CD8-positive, alpha-beta memory T cell (primary cell): ENCODE measurements at regions not wholly inside any gene's neighbourhood (a gene's known extent, or its start where the extent isn't known, plus 50 kb on each side); places are given as distances from the start of the nearest gene placed in this dataset.

Experiments
- CTCF ChIA-PET: fragments of 350-600 bp; sonication (Branson Sonifier 250); formaldehyde crosslinking; loops from one replicate; lab custom pipeline; 2021; ENCODE audit warnings: antibody characterized with exemption; lab: Charles Lee
- POLR2A ChIA-PET: fragments of 350-600 bp; sonication (Branson Sonifier 250); formaldehyde crosslinking; loops from one replicate; lab custom pipeline; 2021; ENCODE audit warnings: antibody characterized with exemption; lab: Charles Lee
- DNase-seq, 5 donors: peaks; one replicate each; pipeline versions ENCODE4 v3.0.0 to v3.0.0-alpha.2; 2020 to 2022; ENCODE audit warnings: mixed read lengths in 1 of 5
- H3K27ac ChIP-seq: one replicate; pipeline ENCODE4 v1.7.0; 2013; ENCODE audit warnings: low read depth, mild to moderate bottlenecking, low read length, moderate library complexity
- H3K27me3 ChIP-seq: 2 replicates; pipeline ENCODE4 v1.7.0; 2013; ENCODE audit warnings: low read length, mild to moderate bottlenecking; ENCODE audit not compliant: insufficient read depth, poor library complexity, severe bottlenecking
- H3K36me3 ChIP-seq: 2 replicates; pipeline ENCODE4 v1.7.0; 2013; ENCODE audit warnings: mild to moderate bottlenecking, low read length, moderate library complexity; ENCODE audit not compliant: insufficient read depth
- H3K4me1 ChIP-seq: 2 replicates; pipeline ENCODE4 v1.7.0; 2013; ENCODE audit warnings: mild to moderate bottlenecking, low read length, moderate library complexity; ENCODE audit not compliant: insufficient read depth
- H3K4me3 ChIP-seq: 2 replicates; pipeline ENCODE4 v1.7.0; 2013; ENCODE audit warnings: mild to moderate bottlenecking, low read length
- H3K9me3 ChIP-seq: 2 replicates; pipeline ENCODE4 v1.7.0; 2013; ENCODE audit warnings: mild to moderate bottlenecking, low read length
- H3K27ac Mint-ChIP-seq, 8 donors: one replicate each; pipeline ENCODE4 v1.8.0; 2020 to 2021; ENCODE audit warnings: mixed read lengths in 8 of 8, mild to moderate bottlenecking in 6 of 8, inconsistent platforms in 3 of 8, moderate library complexity in 3 of 8
- H3K27me3 Mint-ChIP-seq, 2 donors: one replicate each; pipeline ENCODE4 v1.8.0; 2020 to 2021; ENCODE audit warnings: mixed read lengths in 2 of 2, mild to moderate bottlenecking in 1 of 2, moderate library complexity in 1 of 2
- H3K36me3 Mint-ChIP-seq, 3 donors: one replicate each; pipeline ENCODE4 v1.8.0; 2020 to 2021; ENCODE audit warnings: mixed read lengths in 3 of 3, inconsistent platforms in 1 of 3, mild to moderate bottlenecking in 1 of 3
- H3K4me1 Mint-ChIP-seq, 3 donors: one replicate each; pipeline ENCODE4 v1.8.0; 2020 to 2021; ENCODE audit warnings: mixed read lengths in 3 of 3, inconsistent platforms in 1 of 3, mild to moderate bottlenecking in 1 of 3
- H3K4me3 Mint-ChIP-seq, 7 donors: one replicate each; pipeline ENCODE4 v1.8.0; 2020 to 2021; ENCODE audit warnings: mixed read lengths in 7 of 7, mild to moderate bottlenecking in 6 of 7, moderate library complexity in 4 of 7, inconsistent platforms in 2 of 7
- H3K9me3 Mint-ChIP-seq, 5 donors: one replicate each; pipeline ENCODE4 v1.8.0; 2020 to 2022; ENCODE audit warnings: mixed read lengths in 5 of 5, mild to moderate bottlenecking in 3 of 5, moderate library complexity in 2 of 5, inconsistent platforms in 1 of 5

GRCh38 chrX:43175434-43175833, 397.5 kb upstream of the PPP1R2C start:
- Histone ChIP-seq H3K9me3 (no peaks in the 10 kb centered on the region), H3K27me3 (no peaks in the 10 kb centered on the region), H3K27ac (no peak overlapping the region), H3K4me3 (no peak overlapping the region), H3K4me1 (no peaks in the 10 kb centered on the region), H3K36me3 (no peaks in the 10 kb centered on the region)
- Mint-ChIP-seq H3K27me3 (no peaks in the 10 kb centered on the region), H3K27ac (no peak overlapping the region), H3K4me1 (no peaks in the 10 kb centered on the region), H3K36me3 (peaks cover 0 to 18% (median 4%) of the 10 kb centered on the region in 3 donors), H3K4me3 (no peak overlapping the region), H3K9me3 (peaks cover 0 to 3% (median 0%) of the 10 kb centered on the region in 5 donors)
- POLR2A ChIA-PET, result no interaction called here
- CTCF ChIA-PET, result no interaction called here
- DNase-seq, result no peak

- no peak for DNase-seq
- peak overlapping the region in 1 of 8 donors; percentile 72 for H3K27ac Mint-ChIP-seq
- Histone ChIP-seq H3K9me3 (no peaks in the 10 kb centered on the region), H3K27me3 (no peaks in the 10 kb centered on the region), H3K27ac (no peak overlapping the region), H3K4me3 (no peak overlapping the region), H3K4me1 (no peaks in the 10 kb centered on the region), H3K36me3 (no peaks in the 10 kb centered on the region)
- H3K9me3 Mint-ChIP-seq, result peaks cover 0 to 3% (median 0%) of the 10 kb centered on the region in 5 donors
- peaks cover 0 to 18% (median 4%) of the 10 kb centered on the region in 3 donors for H3K36me3 Mint-ChIP-seq
- no peaks in the 10 kb centered on the region for H3K27me3 Mint-ChIP-seq
- peaks cover 0 to 4% (median 0%) of the 10 kb centered on the region in 3 donors for H3K4me1 Mint-ChIP-seq
- H3K4me3 Mint-ChIP-seq, result no peak overlapping the region
- ChIA-PET POLR2A (no interaction called here), CTCF (no interaction called here)
Measured at GRCh38 chrX:43176686-43177085, 398.7 kb upstream of the PPP1R2C start.

GRCh38 chrX:43188296-43188695, 410.3 kb upstream of the PPP1R2C start:
- H3K4me3 ChIP-seq, result no peak overlapping the region
- H3K27me3 ChIP-seq, result no peaks in the 10 kb centered on the region
- H3K27me3 Mint-ChIP-seq, result peaks cover 0 to 6% of the 10 kb centered on the region in 2 donors
- H3K9me3 ChIP-seq, result no peaks in the 10 kb centered on the region
- H3K4me3 Mint-ChIP-seq, result no peak overlapping the region
- CTCF ChIA-PET, result no interaction called here
- no peak overlapping the region for H3K27ac ChIP-seq
- H3K4me1 Mint-ChIP-seq, result no peaks in the 10 kb centered on the region
- no peaks in the 10 kb centered on the region for H3K36me3 ChIP-seq
- no peaks in the 10 kb centered on the region for H3K4me1 ChIP-seq
- no peaks in the 10 kb centered on the region for H3K36me3 Mint-ChIP-seq
- no peak for DNase-seq
- POLR2A ChIA-PET, result no interaction called here
- H3K27ac Mint-ChIP-seq, result no peak overlapping the region
- peaks cover 0 to 3% (median 0%) of the 10 kb centered on the region in 5 donors for H3K9me3 Mint-ChIP-seq

GRCh38 chrX:43211570-43211969, 433.6 kb upstream of the PPP1R2C start:
- Mint-ChIP-seq H3K4me1 (no peaks in the 10 kb centered on the region), H3K4me3 (no peak overlapping the region), H3K9me3 (peaks cover 0 to 33% (median 30%) of the 10 kb centered on the region in 5 donors), H3K27ac (peak overlapping the region in 1 of 8 donors; percentile 12), H3K36me3 (peaks cover 0 to 49% (median 2%) of the 10 kb centered on the region in 3 donors), H3K27me3 (peaks cover 0 to 11% of the 10 kb centered on the region in 2 donors)
- no peaks in the 10 kb centered on the region for H3K36me3 ChIP-seq
- no peak overlapping the region for H3K27ac ChIP-seq
- H3K4me1 ChIP-seq, result no peaks in the 10 kb centered on the region
- DNase-seq, result no peak
- no peaks in the 10 kb centered on the region for H3K27me3 ChIP-seq
- no peaks in the 10 kb centered on the region for H3K9me3 ChIP-seq
- ChIA-PET CTCF (no interaction called here), POLR2A (no interaction called here)
- H3K4me3 ChIP-seq, result no peak overlapping the region

GRCh38 chrX:43218198-43218597, 437.9 kb upstream of the MAOA start:
- no peak overlapping the region for H3K27ac Mint-ChIP-seq
- no peaks in the 10 kb centered on the region for H3K36me3 ChIP-seq
- H3K27ac ChIP-seq, result no peak overlapping the region
- H3K4me1 ChIP-seq, result no peaks in the 10 kb centered on the region
- H3K36me3 Mint-ChIP-seq, result peaks cover 0 to 23% (median 3%) of the 10 kb centered on the region in 3 donors
- DNase-seq, result no peak
- no peaks in the 10 kb centered on the region for H3K27me3 ChIP-seq
- H3K27me3 Mint-ChIP-seq, result no peaks in the 10 kb centered on the region
- ChIA-PET POLR2A (no interaction called here), CTCF (no interaction called here)
- peaks cover 0 to 18% (median 13%) of the 10 kb centered on the region in 5 donors for H3K9me3 Mint-ChIP-seq
- H3K4me3 ChIP-seq, result no peak overlapping the region
- H3K9me3 ChIP-seq, result no peaks in the 10 kb centered on the region
- H3K4me1 Mint-ChIP-seq, result peaks cover 0 to 1% (median 0%) of the 10 kb centered on the region in 3 donors
- H3K4me3 Mint-ChIP-seq, result no peak overlapping the region

- no peaks in the 10 kb centered on the region for H3K9me3 Mint-ChIP-seq
- ChIA-PET POLR2A (no interaction called here), CTCF (no interaction called here)
- H3K4me3 ChIP-seq, result no peak overlapping the region
- no peaks in the 10 kb centered on the region for H3K27me3 Mint-ChIP-seq
- H3K4me1 Mint-ChIP-seq, result peaks cover 0 to 5% (median 0%) of the 10 kb centered on the region in 3 donors
- no peak for DNase-seq
- peaks cover 0 to 10% (median 0%) of the 10 kb centered on the region in 3 donors for H3K36me3 Mint-ChIP-seq
- no peak overlapping the region for H3K4me3 Mint-ChIP-seq
- no peaks in the 10 kb centered on the region for H3K4me1 ChIP-seq
- no peaks in the 10 kb centered on the region for H3K27me3 ChIP-seq
- no peak overlapping the region for H3K27ac ChIP-seq
- H3K9me3 ChIP-seq, result no peaks in the 10 kb centered on the region
- no peak overlapping the region for H3K27ac Mint-ChIP-seq
- no peaks in the 10 kb centered on the region for H3K36me3 ChIP-seq
Measured at GRCh38 chrX:43224496-43224895, 431.6 kb upstream of the MAOA start.

- Histone ChIP-seq H3K4me3 (no peak overlapping the region), H3K27ac (no peak overlapping the region), H3K27me3 (no peaks in the 10 kb centered on the region)
Measured at GRCh38 chrX:43225626-43226328, 430.3 kb upstream of the MAOA start.

GRCh38 chrX:43238461-43238945, 417.6 kb upstream of the MAOA start:
- no peak for DNase-seq
- POLR2A ChIA-PET, result no interaction called here
- Histone ChIP-seq H3K27ac (no peak overlapping the region), H3K36me3 (no peaks in the 10 kb centered on the region), H3K27me3 (no peaks in the 10 kb centered on the region), H3K9me3 (no peaks in the 10 kb centered on the region), H3K4me3 (no peak overlapping the region), H3K4me1 (no peaks in the 10 kb centered on the region)
- Mint-ChIP-seq H3K9me3 (peaks cover 0 to under 1% (median 0%) of the 10 kb centered on the region in 5 donors), H3K27ac (no peak overlapping the region), H3K4me1 (no peaks in the 10 kb centered on the region), H3K4me3 (no peak overlapping the region), H3K36me3 (no peaks in the 10 kb centered on the region), H3K27me3 (peaks cover 0 to 1% of the 10 kb centered on the region in 2 donors)
- CTCF ChIA-PET, result no interaction called here

More at GRCh38 chrX:43225626-43226328, 430.3 kb upstream of the MAOA start:
- no peaks in the 10 kb centered on the region for H3K9me3 ChIP-seq
- no peaks in the 10 kb centered on the region for H3K4me1 ChIP-seq
- H3K27me3 Mint-ChIP-seq, result no peaks in the 10 kb centered on the region
- CTCF ChIA-PET, result no interaction called here
- no peaks in the 10 kb centered on the region for H3K9me3 Mint-ChIP-seq
- no peaks in the 10 kb centered on the region for H3K36me3 ChIP-seq
- no peak overlapping the region for H3K27ac Mint-ChIP-seq
- H3K4me3 Mint-ChIP-seq, result no peak overlapping the region
- DNase-seq, result no peak
- peaks cover 0 to 10% (median 0%) of the 10 kb centered on the region in 3 donors for H3K36me3 Mint-ChIP-seq
- POLR2A ChIA-PET, result no interaction called here
- peaks cover 0 to 5% (median 0%) of the 10 kb centered on the region in 3 donors for H3K4me1 Mint-ChIP-seq
